Astrocyte (in vitro differentiated cells and primary cell): ENCODE measurements at regions not wholly inside any gene's neighbourhood (a gene's known extent, or its start where the extent isn't known, plus 50 kb on each side); places are given as distances from the start of the nearest gene placed in this dataset.

Experiments
- CTCF ChIP-seq: IDR thresholded peaks from 2 replicates; pipeline ENCODE4 v1.5.1; 2011; ENCODE audit warnings: low read depth, mild to moderate bottlenecking, inconsistent platforms, low read length, moderate library complexity; ENCODE audit not compliant: insufficient read depth
- EZH2 ChIP-seq: IDR thresholded peaks from 2 replicates; pipeline ENCODE4 v1.6.1; 2012; ENCODE audit warnings: mild to moderate bottlenecking, low read length, inconsistent platforms; ENCODE audit not compliant: insufficient read depth

- TF ChIP-seq CTCF (no peak), EZH2 (no peak)
These were observed 67.4 kb upstream of the IQSEC1 start for GRCh38 chr3:13140596-13140995.
